A549 (cell line): ENCODE measurements at regions not wholly inside any gene's neighbourhood (a gene's known extent, or its start where the extent isn't known, plus 50 kb on each side); places are given as distances from the start of the nearest gene placed in this dataset.

ENCODE experiments used
- ATAC-seq, 2 experiments: fragments of 200-7000 bp in 1 of 2; fragments of >200 bp in 1 of 2; cut with Nextera tagmentation in 1 of 2; cut with Tn5 transposase in 1 of 2; 3 replicates each; pipeline versions ENCODE4 v1.8.0 to v1.9.1; 2018 to 2020; ENCODE audit warnings: mild to moderate bottlenecking in 1 of 2, moderate library complexity in 1 of 2
- CTCF ChIA-PET: fragments of 300-600 bp; sonication (Branson Sonifier 250); formaldehyde crosslinking; extraction: SDS; loops from one replicate; lab custom pipeline; 2021; ENCODE audit warnings: antibody characterized with exemption, inconsistent platforms; lab: Yijun Ruan, JAX
- POLR2A ChIA-PET: fragments of 350-600 bp; formaldehyde crosslinking; extraction: SDS; loops from one replicate; lab custom pipeline; 2021; ENCODE audit warnings: antibody characterized with exemption, inconsistent platforms; lab: Yijun Ruan, JAX
- DNase-seq, 2 experiments: peaks; one replicate each; pipeline versions ENCODE4 v3.0.0 to v3.0.0-alpha.2; 2011 to 2016; ENCODE audit warnings: low read depth in 1 of 2, low spot score in 1 of 2
- FAIRE-seq: peaks from 2 replicates; lab custom pipeline; 2011; peaks lifted over from hg19 to GRCh38; lab: Jason Lieb, UNC
- H3K27ac ChIP-seq, 2 experiments: fragments of >200 bp; sonication (Bioruptor Twin); formaldehyde crosslinking; 3 replicates each; pipeline ENCODE4 v1.5.1; 2016 to 2017
- H3K4me1 ChIP-seq: fragments of >200 bp; sonication (Bioruptor Twin); formaldehyde crosslinking; 3 replicates; pipeline ENCODE4 v1.6.1; 2016
- H3K4me2 ChIP-seq: fragments of >200 bp; sonication (Bioruptor Twin); formaldehyde crosslinking; 3 replicates; pipeline ENCODE4 v1.6.1; 2016
- H3K4me3 ChIP-seq: fragments of >200 bp; sonication (Bioruptor Twin); formaldehyde crosslinking; 3 replicates; pipeline ENCODE4 v1.5.1; 2016
- H3K9me3 ChIP-seq: fragments of >200 bp; sonication (Bioruptor Twin); formaldehyde crosslinking; 3 replicates; pipeline ENCODE4 v1.6.1; 2016
- BCL3 ChIP-seq: fragments of >200 bp; sonication (Bioruptor Twin); formaldehyde crosslinking; IDR thresholded peaks from 3 replicates; pipeline ENCODE4 v1.6.1; 2016
- CBX2 ChIP-seq: fragments of 200-600 bp; sonication (generic); IDR thresholded peaks from 2 replicates; pipeline ENCODE4 v1.6.1; 2016; ENCODE audit warnings: low read depth, mild to moderate bottlenecking, borderline replicate concordance
- CBX8 ChIP-seq: fragments of 200-600 bp; sonication (generic); IDR thresholded peaks from 2 replicates; pipeline ENCODE4 v1.6.1; 2016
- CHD2 ChIP-seq: fragments of 150-350 bp; IDR thresholded peaks from 2 replicates; pipeline ENCODE4 v1.6.1; 2014; ENCODE audit warnings: low read length; ENCODE audit not compliant: partially characterized antibody
- EP300 ChIP-seq, 2 experiments: fragments of >200 bp; sonication (Bioruptor Twin); formaldehyde crosslinking; IDR thresholded peaks; 2 replicates in 1 of 2; 3 replicates in 1 of 2; pipeline ENCODE4 v1.6.1; 2016 to 2017
- ESRRA ChIP-seq: fragments of 150-350 bp; IDR thresholded peaks from 2 replicates; pipeline ENCODE4 v1.6.1; 2014; ENCODE audit warnings: mild to moderate bottlenecking, low read length, borderline replicate concordance
- FOSL2 ChIP-seq, 2 experiments: fragments of 450-650 bp in 1 of 2; fragments of >200 bp in 1 of 2; sonication (Bioruptor Twin) in 1 of 2; formaldehyde crosslinking; IDR thresholded peaks; 2 replicates each; pipeline versions ENCODE4 v1.5.0 to v1.6.1; 2016 to 2020; ENCODE audit warnings: mild to moderate bottlenecking in 1 of 2, moderate library complexity in 1 of 2
- FOXS1 ChIP-seq: fragments of 250-450 bp; sonication (Bioruptor Pico); IDR thresholded peaks from 2 replicates; pipeline ENCODE4 v1.5.0; 2020; ENCODE audit warnings: mild to moderate bottlenecking, moderate library complexity
- GATA3 ChIP-seq: IDR thresholded peaks from 2 replicates; pipeline ENCODE4 v1.6.1; 2012; ENCODE audit warnings: borderline replicate concordance
- HDAC2 ChIP-seq: fragments of 200-600 bp; sonication (generic); IDR thresholded peaks from 2 replicates; pipeline ENCODE4 v1.6.1; 2016
- HOXA7 ChIP-seq: fragments of 250-450 bp; sonication (Bioruptor Pico); IDR thresholded peaks from 2 replicates; pipeline ENCODE4 v1.5.0; 2020; ENCODE audit warnings: mild to moderate bottlenecking, moderate library complexity
- JUNB ChIP-seq: fragments of >200 bp; sonication (Bioruptor Twin); formaldehyde crosslinking; IDR thresholded peaks from 2 replicates; pipeline ENCODE4 v1.6.1; 2016
- NPAS2 ChIP-seq: fragments of 250-450 bp; sonication (Bioruptor Pico); IDR thresholded peaks from 2 replicates; pipeline ENCODE4 v1.8.0; 2022; ENCODE audit warnings: mild to moderate bottlenecking, moderate library complexity, borderline replicate concordance
- RAD21 ChIP-seq, 2 experiments: fragments of >200 bp in 1 of 2; sonication (Bioruptor Twin) in 1 of 2; formaldehyde crosslinking in 1 of 2; IDR thresholded peaks in 1 of 2; conservative IDR thresholded peaks in 1 of 2; 2 replicates in 1 of 2; 3 replicates in 1 of 2; pipeline ENCODE4 v1.6.1; 2012 to 2018; ENCODE audit warnings: inconsistent platforms in 1 of 2
- RARB ChIP-seq: fragments of 250-450 bp; sonication (Bioruptor Pico); IDR thresholded peaks from 2 replicates; pipeline ENCODE4 v1.8.0; 2021; ENCODE audit warnings: mild to moderate bottlenecking, moderate library complexity
- REST ChIP-seq: fragments of 200-600 bp; sonication (generic); IDR thresholded peaks from 2 replicates; pipeline ENCODE4 v1.6.1; 2016; ENCODE audit warnings: antibody characterized with exemption, mild to moderate bottlenecking, moderate library complexity
- TP53 ChIP-seq: fragments of 250-450 bp; sonication (Bioruptor Pico); IDR thresholded peaks from 2 replicates; pipeline ENCODE4 v1.5.0; 2021; ENCODE audit warnings: mild to moderate bottlenecking, moderate library complexity
- ZFP36 ChIP-seq: fragments of 450-650 bp; IDR thresholded peaks from 2 replicates; pipeline ENCODE4 v1.6.1; 2014; ENCODE audit warnings: borderline replicate concordance; ENCODE audit not compliant: partially characterized antibody
- WGBS: methylation state at CpG from one replicate; pipeline ENCODE4 v1.1.6; 2017; ENCODE audit errors: missing lambda C conversion rate; 5-methylcytosine and 5-hydroxymethylcytosine counted together
- TF ChIP-seq, protein P1 (sequence below): fragments of >200 bp; sonication (Bioruptor Twin); formaldehyde crosslinking; IDR thresholded peaks from 3 replicates; pipeline ENCODE4 v1.5.1; 2016
- TF ChIP-seq, protein P2 (sequence below): IDR thresholded peaks from 2 replicates; pipeline ENCODE4 v1.6.1; 2012

DNA sequence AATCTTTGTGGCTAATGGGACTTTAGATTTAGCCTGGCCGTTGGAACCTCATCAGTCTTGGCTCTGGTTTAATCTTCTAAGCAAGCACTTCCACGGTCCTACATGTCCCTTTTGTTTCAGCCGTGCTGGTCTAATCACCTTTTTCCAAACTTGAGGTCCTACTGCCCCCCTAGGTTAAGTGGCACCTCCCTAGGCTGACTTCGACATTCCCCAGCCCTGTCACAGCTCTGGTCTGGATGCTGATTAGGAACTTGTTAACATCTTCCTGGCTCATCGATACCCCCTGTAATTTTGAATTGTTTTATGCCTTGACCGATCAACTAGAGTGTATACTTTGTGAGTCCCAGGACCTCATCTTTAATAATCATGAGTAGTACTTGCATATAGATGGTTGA is 56.6 kb downstream of the OTOR start:
- POLR2A ChIA-PET = no interaction called here
- peaks cover 5% of the 10 kb centered on the region; the same call in 2 of the 3 replicates for H3K4me1 ChIP-seq
- FAIRE-seq (no peak), ATAC-seq (no peak), DNase-seq (no peak)
- 6% methylated on average over 6 of the region's 6 CpGs for WGBS
- TF ChIP-seq, protein P1, sequence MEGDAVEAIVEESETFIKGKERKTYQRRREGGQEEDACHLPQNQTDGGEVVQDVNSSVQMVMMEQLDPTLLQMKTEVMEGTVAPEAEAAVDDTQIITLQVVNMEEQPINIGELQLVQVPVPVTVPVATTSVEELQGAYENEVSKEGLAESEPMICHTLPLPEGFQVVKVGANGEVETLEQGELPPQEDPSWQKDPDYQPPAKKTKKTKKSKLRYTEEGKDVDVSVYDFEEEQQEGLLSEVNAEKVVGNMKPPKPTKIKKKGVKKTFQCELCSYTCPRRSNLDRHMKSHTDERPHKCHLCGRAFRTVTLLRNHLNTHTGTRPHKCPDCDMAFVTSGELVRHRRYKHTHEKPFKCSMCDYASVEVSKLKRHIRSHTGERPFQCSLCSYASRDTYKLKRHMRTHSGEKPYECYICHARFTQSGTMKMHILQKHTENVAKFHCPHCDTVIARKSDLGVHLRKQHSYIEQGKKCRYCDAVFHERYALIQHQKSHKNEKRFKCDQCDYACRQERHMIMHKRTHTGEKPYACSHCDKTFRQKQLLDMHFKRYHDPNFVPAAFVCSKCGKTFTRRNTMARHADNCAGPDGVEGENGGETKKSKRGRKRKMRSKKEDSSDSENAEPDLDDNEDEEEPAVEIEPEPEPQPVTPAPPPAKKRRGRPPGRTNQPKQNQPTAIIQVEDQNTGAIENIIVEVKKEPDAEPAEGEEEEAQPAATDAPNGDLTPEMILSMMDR = no peak
- TF ChIP-seq ZFP36 (no peak), ESRRA (no peak), HOXA7 (CRISPR knock-in tag) (no peak), BCL3 (no peak)
- no peak overlapping the region for H3K4me3 ChIP-seq
- no peak overlapping the region for H3K4me2 ChIP-seq
- no peak overlapping the region for H3K27ac ChIP-seq
- CTCF ChIA-PET = interaction anchor here (0.6 to 15.0 kb wide), 16 partner anchors 9 to 1464 kb away, joined by 3 to 361 read pairs (median 4); no protein-coding TSS in a partner anchor
- H3K9me3 ChIP-seq = no peaks in the 10 kb centered on the region

DNA sequence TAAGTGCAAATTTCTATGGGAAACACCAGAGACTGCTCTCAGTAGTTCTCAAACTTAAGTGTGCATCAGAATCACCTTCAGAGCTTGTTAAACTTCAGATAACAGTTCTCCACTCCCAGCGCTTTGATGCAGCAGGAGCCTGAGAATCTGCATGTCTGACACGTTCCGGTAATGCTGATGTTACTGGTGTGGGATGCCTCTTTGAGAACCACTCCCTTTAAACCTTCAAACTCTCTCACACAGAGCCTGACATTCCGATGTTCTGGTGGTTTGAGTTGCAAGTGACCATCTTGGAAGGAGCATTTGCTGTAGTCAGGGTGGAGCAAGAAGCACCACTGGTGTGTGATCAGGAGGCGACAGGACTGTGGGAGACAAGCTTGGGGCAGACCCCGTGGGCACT is 57.9 kb downstream of the OTOR start:
- ChIA-PET POLR2A (no interaction called here), CTCF (interaction anchor here (11.1 to 15.0 kb wide), 2 partner anchors 13 to 626 kb away, joined by 187 to 361 read pairs; no protein-coding TSS in a partner anchor)
- ATAC-seq (no peak), DNase-seq (no peak), FAIRE-seq (no peak)
- TF ChIP-seq ESRRA (no peak), NPAS2 (CRISPR knock-in tag) (no peak), TP53 (CRISPR knock-in tag) (no peak), CHD2 (no peak), FOSL2 (IDR thresholded peaks at IDR 0.05) (no peak), FOSL2 (CRISPR knock-in tag; IDR thresholded peaks at IDR 0.05) (no peak), HDAC2 (no peak), REST (no peak), CBX2 (no peak), CBX8 (no peak), EP300 (IDR thresholded peaks at IDR 0.05) (no peak), RARB (CRISPR knock-in tag) (no peak), JUNB (no peak), RAD21 (conservative IDR thresholded peaks at IDR 0.05 in 1 of 2, IDR thresholded peaks at IDR 0.05 in 1 of 2) (no peak), GATA3 (no peak), FOXS1 (CRISPR knock-in tag) (no peak)
- TF ChIP-seq, protein P2, sequence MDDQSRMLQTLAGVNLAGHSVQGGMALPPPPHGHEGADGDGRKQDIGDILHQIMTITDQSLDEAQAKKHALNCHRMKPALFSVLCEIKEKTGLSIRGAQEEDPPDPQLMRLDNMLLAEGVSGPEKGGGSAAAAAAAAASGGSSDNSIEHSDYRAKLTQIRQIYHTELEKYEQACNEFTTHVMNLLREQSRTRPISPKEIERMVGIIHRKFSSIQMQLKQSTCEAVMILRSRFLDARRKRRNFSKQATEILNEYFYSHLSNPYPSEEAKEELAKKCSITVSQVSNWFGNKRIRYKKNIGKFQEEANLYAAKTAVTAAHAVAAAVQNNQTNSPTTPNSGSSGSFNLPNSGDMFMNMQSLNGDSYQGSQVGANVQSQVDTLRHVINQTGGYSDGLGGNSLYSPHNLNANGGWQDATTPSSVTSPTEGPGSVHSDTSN = no peak
- Histone ChIP-seq H3K4me3 (no peak overlapping the region), H3K9me3 (no peaks in the 10 kb centered on the region), H3K4me2 (no peak overlapping the region), H3K27ac (no peak overlapping the region), H3K4me1 (peaks cover 5% of the 10 kb centered on the region; the same call in 2 of the 3 replicates)
- 4% methylated on average over 6 of the region's 6 CpGs for WGBS
